ENCODE measurements at regions not wholly inside any gene's neighbourhood (a gene's known extent, or its start where the extent isn't known, plus 50 kb on each side); places are given as distances from the start of the nearest gene placed in this dataset.

GRCh38 chr3:153275514-153275913 is 113.5 kb downstream of the RAP2B start:
- Histone ChIP-seq H3K4me3 (no peak overlapping the region), H2AFZ (ENCODE audit: control insufficient read depth, low read depth, low read length) (no peak overlapping the region), H3K27me3 (replicated peaks in 1 of 2; ENCODE audit: control insufficient read depth in 2 of 2, insufficient read depth in 2 of 2, low read length in 1 of 2) (no peaks in the 10 kb centered on the region; a peak in 1 of 4 replicates), H3K9ac (ENCODE audit: control insufficient read depth, insufficient read depth, low read length) (no peak overlapping the region), H3K27ac (ENCODE audit: control insufficient read depth, insufficient read depth) (no peak overlapping the region), H3K79me2 (ENCODE audit: control insufficient read depth, insufficient read depth, low read length) (no peaks in the 10 kb centered on the region), H4K20me1 (ENCODE audit: control insufficient read depth, insufficient read depth) (no peaks in the 10 kb centered on the region), H3K4me1 (ENCODE audit: control insufficient read depth, insufficient read depth, low read length) (no peaks in the 10 kb centered on the region), H3K4me2 (ENCODE audit: control insufficient read depth, insufficient read depth) (no peak overlapping the region), H3K9me3 (replicated peaks; ENCODE audit: control insufficient read depth, insufficient read depth, low read length) (no peaks in the 10 kb centered on the region), H3K36me3 (ENCODE audit: control insufficient read depth in 2 of 2, insufficient read depth in 2 of 2, low read length in 1 of 2) (no peaks in the 10 kb centered on the region)
- intact Hi-C loops (cut with micrococcal nuclease; ENCODE audit: unreplicated experiment) (no loop called here), in situ Hi-C loops (cut with MboI) (no loop called here)
- no peak for TF ChIP-seq NFYB (IDR thresholded peaks at IDR 0.05; ENCODE audit: insufficient read depth, low read depth, low read length)
- POLR2A ChIA-PET, result no interaction called here
- CTCF ChIA-PET, result no interaction called here
- ATAC-seq (no peak), FAIRE-seq (no peak), DNase-seq (ENCODE audit: low read depth, low spot score) (no peak)
- RAD21 ChIA-PET (ENCODE audit: unreplicated experiment), result no interaction called here
- no TSS peak for BruUV-seq (replicated peaks)
- SMC1A ChIA-PET (ENCODE audit: uncharacterized antibody, unreplicated experiment), result no interaction called here

GRCh38 chr3:153277029-153277428 is 115.0 kb downstream of the RAP2B start:
- no peak overlapping the region for H3K27ac ChIP-seq (ENCODE audit: control insufficient read depth, insufficient read depth)
- no peak overlapping the region for H3K4me3 ChIP-seq
- FAIRE-seq (no peak), DNase-seq (ENCODE audit: low read depth, low spot score) (no peak), ATAC-seq (no peak)
- H3K79me2 ChIP-seq (ENCODE audit: control insufficient read depth, insufficient read depth, low read length), result no peaks in the 10 kb centered on the region
- ChIA-PET RAD21 (ENCODE audit: unreplicated experiment) (no interaction called here), POLR2A (no interaction called here), CTCF (no interaction called here), SMC1A (ENCODE audit: uncharacterized antibody, unreplicated experiment) (no interaction called here)
- H3K9me3 ChIP-seq (replicated peaks; ENCODE audit: control insufficient read depth, insufficient read depth, low read length), result no peaks in the 10 kb centered on the region
- in situ Hi-C loops (cut with MboI) (no loop called here), intact Hi-C loops (cut with micrococcal nuclease; ENCODE audit: unreplicated experiment) (no loop called here)
- no peak overlapping the region for H3K9ac ChIP-seq (ENCODE audit: control insufficient read depth, insufficient read depth, low read length)
- H3K27me3 ChIP-seq (replicated peaks in 1 of 2; ENCODE audit: control insufficient read depth in 2 of 2, insufficient read depth in 2 of 2, low read length in 1 of 2), result no peaks in the 10 kb centered on the region; a peak in 1 of 4 replicates
- H4K20me1 ChIP-seq (ENCODE audit: control insufficient read depth, insufficient read depth), result no peaks in the 10 kb centered on the region
- H3K4me1 ChIP-seq (ENCODE audit: control insufficient read depth, insufficient read depth, low read length), result no peaks in the 10 kb centered on the region
- WGBS (ENCODE audit: insufficient coverage, insufficient replicate concordance, low lambda C conversion rate, missing lambda C conversion rate), result 22% methylated on average over 2 of the region's 2 CpGs
- BruUV-seq (replicated peaks), result no TSS peak
- H2AFZ ChIP-seq (ENCODE audit: control insufficient read depth, low read depth, low read length), result no peak overlapping the region
- TF ChIP-seq RCOR1 (conservative IDR thresholded peaks at IDR 0.05; ENCODE audit: low read depth, low read length) (no peak), PBX3 (IDR thresholded peaks at IDR 0.05; ENCODE audit: insufficient replicate concordance, low read depth, low read length) (no peak)
- no peaks in the 10 kb centered on the region for H3K36me3 ChIP-seq (ENCODE audit: control insufficient read depth in 2 of 2, insufficient read depth in 2 of 2, low read length in 1 of 2)
- H3K4me2 ChIP-seq (ENCODE audit: control insufficient read depth, insufficient read depth), result no peak overlapping the region

All from GM12878 (cell line).